ENCODE measurements at regions not wholly inside any gene's neighbourhood (a gene's known extent, or its start where the extent isn't known, plus 50 kb on each side); places are given as distances from the start of the nearest gene placed in this dataset.
"Not testable (repeated sequence)": the region's sequence is repeated elsewhere in the genome, so short reads cannot be mapped to it uniquely, and the experiment has no call there.

DNA sequence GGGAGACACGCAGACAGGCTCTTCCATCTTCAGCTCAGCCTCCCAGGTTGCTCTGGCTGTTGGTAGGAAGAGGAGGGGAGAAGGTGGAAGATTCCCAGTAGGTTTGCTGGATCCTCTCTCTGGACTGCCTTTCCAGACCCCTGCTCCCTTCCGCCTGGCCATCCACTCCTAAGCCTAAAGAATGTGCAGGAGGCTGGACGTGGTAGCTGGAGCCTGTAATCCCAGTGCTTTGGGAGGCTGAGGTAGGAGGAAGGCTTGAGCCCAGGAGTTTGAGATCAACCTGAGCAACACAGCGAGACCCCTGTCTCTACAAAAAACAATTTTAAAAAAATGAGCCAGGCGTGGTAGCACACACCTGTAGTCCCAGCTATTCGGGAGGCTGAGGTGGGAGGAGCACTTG, 2895.6 kb downstream of the RPIA start:
- DNase-seq (ENCODE audit: low read depth); H3K4me3 ChIP-seq (replicated peaks; ENCODE audit: low read depth, low read length): not testable (repeated sequence)

GRCh38 chr2:91587908-91588535, 2896.5 kb downstream of the RPIA start:
- H3K4me3 ChIP-seq (replicated peaks; ENCODE audit: low read depth, low read length); DNase-seq (ENCODE audit: low read depth): not testable (repeated sequence)

DNA sequence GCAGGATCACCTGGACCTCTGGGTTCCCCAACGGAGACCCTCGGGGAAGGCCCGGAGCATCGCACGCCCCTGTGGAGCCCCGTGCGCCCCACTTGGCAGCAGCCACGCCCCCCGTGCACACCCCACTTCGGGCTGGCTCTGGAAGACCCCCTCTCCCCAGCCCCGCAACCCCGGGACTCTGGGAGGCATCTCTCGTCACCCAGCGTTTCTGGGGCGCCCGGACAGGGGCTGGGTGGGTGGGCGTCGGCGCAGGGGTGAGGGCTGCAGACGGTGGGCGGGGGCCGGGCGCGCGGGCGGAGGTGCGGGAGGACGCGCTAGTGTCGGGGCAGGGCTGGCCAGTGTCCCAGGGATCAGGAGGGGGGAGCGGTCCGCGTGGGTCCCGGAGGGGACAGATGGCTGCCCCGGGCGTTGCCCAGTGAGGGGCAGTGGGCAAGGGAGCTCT, 2897.3 kb downstream of the RPIA start:
- not testable (repeated sequence) for DNase-seq (ENCODE audit: low read depth); H3K4me3 ChIP-seq (replicated peaks; ENCODE audit: low read depth, low read length)

DNA sequence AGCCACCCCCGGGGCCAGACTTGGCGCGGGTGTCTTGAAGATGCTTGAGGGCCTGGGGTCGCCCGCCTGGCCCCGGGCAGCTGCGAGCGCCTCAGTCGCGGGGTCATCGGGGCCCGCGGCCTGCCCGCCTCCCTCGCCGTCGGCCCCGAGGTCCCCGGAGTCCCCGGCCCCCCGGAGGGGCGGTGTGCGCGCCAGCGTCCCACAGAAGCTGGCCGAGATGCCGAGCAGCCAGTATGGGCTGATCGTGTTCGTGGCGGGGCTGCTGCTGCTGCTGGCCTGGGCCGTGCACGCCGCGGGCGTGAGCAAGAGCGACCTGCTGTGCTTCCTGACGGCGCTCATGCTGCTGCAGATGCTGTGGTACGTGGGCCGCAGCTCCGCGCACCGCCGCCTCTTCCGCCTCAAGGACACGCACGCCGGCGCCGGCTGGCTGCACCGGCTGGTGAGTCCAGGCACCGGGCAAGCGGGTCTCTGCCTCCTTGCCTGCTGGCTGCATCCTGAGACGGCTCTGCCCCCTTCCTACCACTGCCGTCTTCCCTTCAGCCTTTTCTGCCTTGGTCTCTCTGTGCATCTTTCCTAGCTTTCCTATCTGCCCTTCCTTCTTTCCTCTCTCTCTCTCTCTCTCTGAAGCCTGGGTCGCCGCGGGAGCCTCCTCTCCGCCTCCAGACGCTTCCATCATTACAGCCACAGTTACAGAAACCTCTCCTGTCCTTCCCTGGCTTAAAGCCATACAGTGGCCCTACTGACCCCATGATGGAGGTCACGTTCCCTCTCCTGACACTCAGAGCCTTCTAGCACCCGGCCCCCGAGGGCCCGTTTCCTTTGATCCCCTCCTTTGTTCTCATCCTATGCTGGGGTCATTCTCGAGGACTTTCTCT, 2898.2 kb downstream of the RPIA start:
- DNase-seq (ENCODE audit: low read depth); H3K4me3 ChIP-seq (replicated peaks; ENCODE audit: low read depth, low read length): not testable (repeated sequence)

GRCh38 chr2:91590381-91590780, 2898.9 kb downstream of the RPIA start:
- H3K4me3 ChIP-seq (replicated peaks; ENCODE audit: low read depth, low read length); DNase-seq (ENCODE audit: low read depth): not testable (repeated sequence)

DNA sequence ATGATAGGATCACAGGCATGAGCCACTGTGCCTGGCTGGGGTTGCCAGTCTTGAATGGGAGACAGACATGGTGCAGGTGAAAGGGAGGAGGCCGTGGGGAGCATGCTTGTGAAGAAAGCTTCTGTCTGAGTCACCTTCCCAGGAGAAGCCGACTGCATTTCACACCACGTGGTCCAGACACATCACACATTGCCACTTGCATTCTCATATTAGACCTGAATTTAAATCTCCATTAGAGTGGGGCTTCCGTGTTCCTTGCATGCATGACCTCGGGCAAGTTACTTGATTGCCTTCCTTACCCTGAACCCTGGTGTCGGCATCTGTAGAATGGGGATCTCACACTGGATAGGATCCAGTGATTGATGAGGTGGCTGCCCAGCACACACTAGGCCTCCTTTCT, 2899.6 kb downstream of the RPIA start:
- DNase-seq (ENCODE audit: low read depth); H3K4me3 ChIP-seq (replicated peaks; ENCODE audit: low read depth, low read length): not testable (repeated sequence)

DNA sequence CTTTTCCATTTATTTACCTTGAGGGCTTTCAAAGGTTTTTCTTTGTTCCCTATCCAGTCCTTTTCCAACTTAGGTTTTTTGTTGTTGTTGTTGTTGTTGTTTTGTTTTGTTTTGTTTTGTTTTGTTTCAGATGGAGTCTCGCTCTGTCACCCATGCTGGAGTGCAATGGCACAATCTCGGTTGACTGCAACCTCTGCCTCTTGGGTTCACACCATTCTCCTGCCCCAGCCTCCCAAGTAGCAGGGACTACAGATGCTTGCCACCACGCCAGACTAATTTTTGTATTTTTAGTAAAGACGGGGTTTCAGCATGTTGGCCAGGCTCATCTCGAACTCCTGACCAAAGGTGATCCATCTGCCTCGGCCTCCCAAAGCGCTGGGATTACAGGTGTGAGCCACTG, 2906.0 kb downstream of the RPIA start:
- not testable (repeated sequence) for DNase-seq (ENCODE audit: low read depth); H3K4me3 ChIP-seq (replicated peaks; ENCODE audit: low read depth, low read length)

DNA sequence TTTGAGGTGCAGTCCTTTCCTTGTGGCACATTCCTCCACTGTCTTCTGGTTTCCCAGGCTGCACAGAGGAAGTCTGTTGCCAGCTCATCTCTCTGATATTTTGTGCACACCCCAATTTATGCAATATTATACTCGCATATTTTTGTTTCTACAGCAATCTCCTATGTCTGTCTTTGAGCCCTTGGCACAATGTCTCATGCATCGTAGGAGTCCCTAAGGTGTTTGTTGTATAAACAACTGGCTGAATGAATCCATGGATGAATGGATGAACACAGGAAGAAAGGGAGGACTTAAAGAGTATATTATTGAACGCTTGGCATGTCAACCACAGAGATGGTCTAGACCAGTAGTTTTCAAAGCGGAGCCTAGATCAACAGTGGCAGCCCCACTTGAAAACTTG, 2907.0 kb downstream of the RPIA start:
- peak; percentile 41 for DNase-seq (ENCODE audit: low read depth)
- not testable (repeated sequence) for H3K4me3 ChIP-seq (replicated peaks; ENCODE audit: low read depth, low read length)

- H3K4me3 ChIP-seq (replicated peaks; ENCODE audit: low read depth, low read length), result not testable (repeated sequence)
- peak; percentile 16 for DNase-seq (ENCODE audit: low read depth)
These were observed 2907.5 kb downstream of the RPIA start for GRCh38 chr2:91599000-91599399.

- not testable (repeated sequence) for H3K4me3 ChIP-seq (replicated peaks; ENCODE audit: low read depth, low read length); DNase-seq (ENCODE audit: low read depth)
These were observed 2911.4 kb downstream of the RPIA start for GRCh38 chr2:91602860-91603259.

DNA sequence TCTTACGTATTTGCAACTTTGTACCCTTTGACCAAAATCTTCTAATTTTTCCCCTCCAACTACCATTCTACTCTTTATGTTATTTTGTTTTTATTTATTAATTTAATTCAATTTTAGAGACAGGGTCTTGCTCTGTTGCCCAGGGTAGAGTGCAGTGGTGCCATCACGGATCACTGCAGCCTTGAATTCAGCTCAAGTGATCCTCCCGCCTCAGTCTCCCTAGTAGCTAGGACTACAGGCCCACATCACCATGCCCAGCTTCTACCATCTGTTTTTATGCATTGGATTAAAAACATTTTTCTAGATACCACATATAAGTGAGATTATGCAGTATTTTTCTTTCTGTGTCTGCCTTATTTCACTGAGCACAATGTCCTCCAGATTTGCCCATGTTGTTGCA, 2912.5 kb downstream of the RPIA start:
- not testable (repeated sequence) for DNase-seq (ENCODE audit: low read depth); H3K4me3 ChIP-seq (replicated peaks; ENCODE audit: low read depth, low read length)

GRCh38 chr2:91604629-91605028, 2913.2 kb downstream of the RPIA start:
- not testable (repeated sequence) for DNase-seq (ENCODE audit: low read depth); H3K4me3 ChIP-seq (replicated peaks; ENCODE audit: low read depth, low read length)

DNA sequence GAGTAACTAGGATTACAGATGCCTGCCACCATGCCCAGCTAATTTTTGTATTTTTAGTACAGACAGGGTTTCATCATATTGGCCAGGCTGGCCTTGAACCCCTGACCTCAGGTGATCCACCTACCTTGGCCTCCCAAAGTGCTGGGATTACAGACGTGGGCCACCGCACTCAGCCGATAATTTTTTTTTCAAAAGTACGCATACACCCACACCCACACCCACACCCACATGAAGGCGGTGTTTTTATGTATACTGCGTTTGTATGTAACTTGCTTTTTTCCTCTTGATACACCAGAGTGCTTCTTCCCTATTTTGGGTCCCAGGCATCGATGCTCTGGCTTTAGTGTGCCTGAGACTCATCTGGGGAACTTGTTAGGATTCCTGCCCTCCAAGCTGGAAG, 2932.3 kb downstream of the RPIA start:
- not testable (repeated sequence) for H3K4me3 ChIP-seq (replicated peaks; ENCODE audit: low read depth, low read length); DNase-seq (ENCODE audit: low read depth)

DNA sequence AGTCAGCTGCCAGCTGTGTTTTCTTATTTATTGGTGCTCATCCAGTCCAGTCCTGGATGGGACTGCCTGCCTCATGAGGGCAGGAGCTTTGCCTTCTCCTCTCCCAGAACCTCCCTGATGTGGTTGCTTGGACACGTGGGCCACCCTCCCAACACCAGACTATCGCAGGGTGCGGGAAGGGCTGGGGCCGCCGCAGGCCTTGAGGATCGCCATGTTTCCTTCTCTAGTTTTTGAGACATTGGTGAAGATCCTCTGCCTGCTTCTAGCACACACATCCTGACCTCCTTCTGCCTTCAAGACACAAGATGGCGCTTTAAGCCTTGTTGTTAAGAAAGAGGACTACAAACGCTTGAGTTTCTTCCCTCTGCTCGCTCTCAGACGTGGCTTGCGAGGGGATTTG, 2937.0 kb downstream of the RPIA start:
- DNase-seq (ENCODE audit: low read depth); H3K4me3 ChIP-seq (replicated peaks; ENCODE audit: low read depth, low read length): not testable (repeated sequence)

DNA sequence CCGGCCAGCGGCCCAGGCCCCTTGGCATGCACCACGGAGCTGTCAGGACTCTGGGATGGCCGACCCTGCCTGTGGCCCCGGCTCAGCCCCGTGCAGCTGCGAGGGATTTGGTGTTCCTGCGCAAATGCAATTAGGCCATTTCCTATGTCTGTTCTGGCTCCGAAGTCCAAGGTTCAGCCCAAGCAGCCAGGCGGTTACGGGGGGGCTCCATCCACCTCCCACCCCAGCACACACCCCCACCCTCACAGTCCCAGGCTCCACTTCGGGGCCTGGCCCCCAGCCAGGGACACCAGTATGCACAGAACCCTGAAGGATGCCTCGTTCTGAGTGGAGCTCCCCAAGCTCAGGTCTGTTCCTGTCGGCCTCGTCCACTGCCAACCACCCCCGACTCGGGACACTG, 2965.7 kb downstream of the RPIA start:
- peak; percentile 58 for DNase-seq (ENCODE audit: low read depth)
- not testable (repeated sequence) for H3K4me3 ChIP-seq (replicated peaks; ENCODE audit: low read depth, low read length)

- not testable (repeated sequence) for H3K4me3 ChIP-seq (replicated peaks; ENCODE audit: low read depth, low read length); DNase-seq (ENCODE audit: low read depth)
These were observed 2966.9 kb downstream of the RPIA start for GRCh38 chr2:91658336-91658735.

DNA sequence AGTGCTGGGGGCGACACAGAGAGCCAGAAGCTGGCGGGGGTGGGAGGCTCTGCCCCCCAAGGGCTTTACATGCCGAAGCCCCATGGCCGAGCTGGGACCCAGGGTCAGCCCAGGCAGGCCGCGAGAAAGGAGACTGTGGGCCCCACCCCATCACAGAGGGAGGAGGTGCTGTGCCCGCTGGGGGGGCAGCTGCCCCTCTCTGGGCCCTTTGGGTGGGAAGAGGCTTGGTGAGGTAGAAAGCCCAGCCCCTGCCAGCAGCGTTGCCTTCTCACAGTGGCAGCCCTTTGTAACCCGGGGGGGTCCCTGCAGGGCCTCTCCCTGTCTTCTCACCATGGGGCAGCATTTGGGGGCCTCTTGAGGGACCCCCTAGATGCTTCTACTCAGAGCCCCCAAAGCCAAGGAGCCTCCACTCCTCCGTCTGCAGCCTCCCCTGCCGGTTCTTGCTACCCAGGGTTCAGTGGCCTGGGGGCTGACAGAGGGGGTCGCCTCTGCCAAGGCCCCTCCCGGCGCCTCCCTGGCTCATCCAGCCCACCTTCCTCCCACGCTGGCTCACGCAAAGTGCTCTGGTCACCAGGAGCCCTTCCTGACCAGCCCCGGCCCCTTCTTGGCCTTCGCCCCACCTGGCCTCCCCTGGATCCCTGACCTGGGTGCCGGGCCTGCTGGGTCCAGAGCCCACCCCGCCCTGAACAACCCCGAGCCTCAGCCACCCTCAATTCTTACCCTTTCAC, 2967.9 kb downstream of the RPIA start:
- peak overlapping the region; percentile 34 for H3K4me3 ChIP-seq (replicated peaks; ENCODE audit: low read depth, low read length)
- not testable (repeated sequence) for DNase-seq (ENCODE audit: low read depth)

- not testable (repeated sequence) for DNase-seq (ENCODE audit: low read depth)
- peak overlapping the region; percentile 12 for H3K4me3 ChIP-seq (replicated peaks; ENCODE audit: low read depth, low read length)
These were observed 2968.4 kb downstream of the RPIA start for GRCh38 chr2:91659917-91660275.

DNA sequence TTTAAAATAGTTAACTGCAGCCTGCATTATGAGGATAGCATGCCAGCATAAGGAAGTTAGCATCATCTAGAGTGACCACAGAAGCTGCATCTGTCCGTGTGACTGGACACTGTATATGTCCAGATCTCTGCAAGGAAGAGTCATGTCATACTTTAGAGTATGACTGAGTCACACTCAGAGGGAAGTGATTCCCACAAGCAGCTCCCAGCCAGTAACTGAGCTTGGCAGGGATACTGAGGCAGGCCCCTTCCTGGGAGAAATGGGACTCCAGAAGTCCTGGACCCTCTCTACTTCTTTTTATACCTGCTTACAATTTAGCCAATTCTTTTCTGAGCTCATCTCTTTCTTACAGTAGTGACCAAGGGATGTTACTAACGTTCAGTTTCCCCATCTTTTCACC, 2975.9 kb downstream of the RPIA start:
- DNase-seq (ENCODE audit: low read depth), result not testable (repeated sequence)

More for the DNA sequence above, 2975.9 kb downstream of the RPIA start:
- not testable (repeated sequence) for H3K4me3 ChIP-seq (replicated peaks; ENCODE audit: low read depth, low read length)
